Stimulated activated naive CD8-positive, alpha-beta T cell treated with anti-CD3 and anti-CD28 coated beads, Interleukin-15, amount 100 ng/mL, for 72 hours (primary cell): ENCODE measurements at regions not wholly inside any gene's neighbourhood (a gene's known extent, or its start where the extent isn't known, plus 50 kb on each side); places are given as distances from the start of the nearest gene placed in this dataset.

Experiments
- ATAC-seq: fragments of 150-1000 bp; cut with Tn5 transposase; 2 replicates; pipeline ENCODE4 v1.10.0; 2021; ENCODE audit warnings: mild to moderate bottlenecking, moderate library complexity
- DNase-seq, 2 donors: peaks; one replicate each; pipeline ENCODE4 v3.0.0; 2021 to 2022
- H3K27ac Mint-ChIP-seq, 2 donors: one replicate each; pipeline ENCODE4 v1.8.0; 2022; ENCODE audit warnings: mild to moderate bottlenecking in 2 of 2, mixed read lengths in 2 of 2, moderate library complexity in 2 of 2
- H3K27me3 Mint-ChIP-seq: one replicate; pipeline ENCODE4 v1.8.0; 2022; ENCODE audit warnings: mixed read lengths
- H3K4me1 Mint-ChIP-seq: one replicate; pipeline ENCODE4 v1.8.0; 2022; ENCODE audit warnings: mild to moderate bottlenecking, mixed read lengths
- H3K4me3 Mint-ChIP-seq, 2 donors: one replicate each; pipeline ENCODE4 v1.8.0; 2022; ENCODE audit warnings: mild to moderate bottlenecking in 2 of 2, mixed read lengths in 2 of 2, moderate library complexity in 1 of 2
- H3K9me3 Mint-ChIP-seq, 2 donors: one replicate each; pipeline ENCODE4 v1.8.0; 2022; ENCODE audit warnings: mixed read lengths in 2 of 2

- no peak overlapping the region for H3K4me3 Mint-ChIP-seq
- DNase-seq (no peak), ATAC-seq (no peak)
- H3K27me3 Mint-ChIP-seq, result no peaks in the 10 kb centered on the region
- H3K9me3 Mint-ChIP-seq, result peaks cover 5 to 20% of the 10 kb centered on the region in 2 donors
- peak overlapping the region in 1 of 2 donors; percentile 14 for H3K27ac Mint-ChIP-seq
- no peaks in the 10 kb centered on the region for H3K4me1 Mint-ChIP-seq
These were observed 137.0 kb upstream of the CTNNA2 start for GRCh38 chr2:79375817-79376216.

GRCh38 chr2:79373358-79374130, 139.3 kb upstream of the CTNNA2 start:
- Mint-ChIP-seq H3K4me3 (no peak overlapping the region), H3K27me3 (no peaks in the 10 kb centered on the region), H3K27ac (no peak overlapping the region), H3K9me3 (peaks cover 5 to 25% of the 10 kb centered on the region in 2 donors), H3K4me1 (no peaks in the 10 kb centered on the region)
- DNase-seq (no peak), ATAC-seq (no peak)

- H3K27me3 Mint-ChIP-seq, result no peaks in the 10 kb centered on the region
- no peak overlapping the region for H3K27ac Mint-ChIP-seq
- DNase-seq (no peak), ATAC-seq (no peak)
- H3K4me3 Mint-ChIP-seq, result no peak overlapping the region
- H3K4me1 Mint-ChIP-seq, result no peaks in the 10 kb centered on the region
- peaks cover 7 to 31% of the 10 kb centered on the region in 2 donors for H3K9me3 Mint-ChIP-seq
These were observed 141.8 kb upstream of the CTNNA2 start for GRCh38 chr2:79370976-79371538.

- H3K27me3 Mint-ChIP-seq, result no peaks in the 10 kb centered on the region
- no peak overlapping the region for H3K27ac Mint-ChIP-seq
- DNase-seq, result no peak
- H3K9me3 Mint-ChIP-seq, result peaks cover 7 to 26% of the 10 kb centered on the region in 2 donors
- ATAC-seq, result no peak
- H3K4me1 Mint-ChIP-seq, result no peaks in the 10 kb centered on the region
- H3K4me3 Mint-ChIP-seq, result no peak overlapping the region
These were observed 143.7 kb upstream of the CTNNA2 start for GRCh38 chr2:79369127-79369526.

- H3K9me3 Mint-ChIP-seq, result peaks cover 7 to 26% of the 10 kb centered on the region in 2 donors
- H3K27me3 Mint-ChIP-seq, result no peaks in the 10 kb centered on the region
- no peaks in the 10 kb centered on the region for H3K4me1 Mint-ChIP-seq
These were observed 144.7 kb upstream of the CTNNA2 start for GRCh38 chr2:79368116-79368630.

GRCh38 chr2:79359419-79359818, 153.4 kb upstream of the CTNNA2 start:
- DNase-seq, result no peak
- no peak for ATAC-seq
- no peaks in the 10 kb centered on the region for H3K27me3 Mint-ChIP-seq
- H3K27ac Mint-ChIP-seq, result no peak overlapping the region
- no peaks in the 10 kb centered on the region for H3K4me1 Mint-ChIP-seq
- peaks cover 0 to 14% of the 10 kb centered on the region in 2 donors for H3K9me3 Mint-ChIP-seq
- no peak overlapping the region for H3K4me3 Mint-ChIP-seq

More at GRCh38 chr2:79368116-79368630, 144.7 kb upstream of the CTNNA2 start:
- Mint-ChIP-seq H3K27ac (peak overlapping the region in 1 of 2 donors; percentile 4), H3K4me3 (no peak overlapping the region)
- DNase-seq, result no peak
- ATAC-seq, result no peak

GRCh38 chr2:79355569-79355968, 157.3 kb upstream of the CTNNA2 start:
- H3K9me3 Mint-ChIP-seq, result peaks cover 16 to 45% of the 10 kb centered on the region in 2 donors
- DNase-seq, result no peak
- no peak overlapping the region for H3K27ac Mint-ChIP-seq
- no peak for ATAC-seq
- no peaks in the 10 kb centered on the region for H3K4me1 Mint-ChIP-seq
- H3K27me3 Mint-ChIP-seq, result no peaks in the 10 kb centered on the region
- H3K4me3 Mint-ChIP-seq, result no peak overlapping the region

GRCh38 chr2:79327460-79327859, 167.9 kb upstream of the REG3A start:
- Mint-ChIP-seq H3K27ac (no peak overlapping the region), H3K4me1 (no peaks in the 10 kb centered on the region), H3K4me3 (no peak overlapping the region), H3K9me3 (peaks cover 16 to 29% of the 10 kb centered on the region in 2 donors), H3K27me3 (no peaks in the 10 kb centered on the region)
- no peak for ATAC-seq
- no peak for DNase-seq

GRCh38 chr2:79320871-79321270, 161.3 kb upstream of the REG3A start:
- Mint-ChIP-seq H3K4me3 (no peak overlapping the region), H3K9me3 (peaks cover 4 to 21% of the 10 kb centered on the region in 2 donors), H3K27ac (no peak overlapping the region), H3K27me3 (no peaks in the 10 kb centered on the region), H3K4me1 (no peaks in the 10 kb centered on the region)
- ATAC-seq (no peak), DNase-seq (no peak)

- Mint-ChIP-seq H3K9me3 (peaks cover 16 to 32% of the 10 kb centered on the region in 2 donors), H3K27ac (no peak overlapping the region), H3K27me3 (no peaks in the 10 kb centered on the region), H3K4me1 (no peaks in the 10 kb centered on the region), H3K4me3 (no peak overlapping the region)
- ATAC-seq, result no peak
- DNase-seq, result no peak
These were observed 135.4 kb upstream of the REG3A start for GRCh38 chr2:79294994-79295393.

- Mint-ChIP-seq H3K4me1 (no peaks in the 10 kb centered on the region), H3K4me3 (no peak overlapping the region), H3K27ac (no peak overlapping the region), H3K9me3 (peaks cover 18 to 33% of the 10 kb centered on the region in 2 donors), H3K27me3 (no peaks in the 10 kb centered on the region)
- DNase-seq, result no peak
- no peak for ATAC-seq
These were observed 133.4 kb upstream of the REG3A start for GRCh38 chr2:79292958-79293315.

GRCh38 chr2:79292239-79292957, 132.8 kb upstream of the REG3A start:
- Mint-ChIP-seq H3K27ac (no peak overlapping the region), H3K27me3 (no peaks in the 10 kb centered on the region), H3K4me1 (no peaks in the 10 kb centered on the region), H3K9me3 (peaks cover 14 to 33% of the 10 kb centered on the region in 2 donors), H3K4me3 (no peak overlapping the region)
- ATAC-seq (no peak), DNase-seq (no peak)

- peaks cover 17 to 22% of the 10 kb centered on the region in 2 donors for H3K9me3 Mint-ChIP-seq
These were observed 116.3 kb upstream of the REG3A start for GRCh38 chr2:79275863-79276262.

GRCh38 chr2:79275197-79275596, 115.6 kb upstream of the REG3A start:
- Mint-ChIP-seq H3K4me1 (no peaks in the 10 kb centered on the region), H3K27me3 (no peaks in the 10 kb centered on the region), H3K4me3 (no peak overlapping the region), H3K27ac (no peak overlapping the region), H3K9me3 (peaks cover 23 to 28% of the 10 kb centered on the region in 2 donors)
- ATAC-seq (no peak), DNase-seq (no peak)

More at GRCh38 chr2:79275863-79276262, 116.3 kb upstream of the REG3A start:
- Mint-ChIP-seq H3K27ac (no peak overlapping the region), H3K27me3 (no peaks in the 10 kb centered on the region), H3K4me3 (no peak overlapping the region), H3K4me1 (no peaks in the 10 kb centered on the region)
- DNase-seq, result no peak
- ATAC-seq, result no peak

GRCh38 chr2:79272616-79273015, 113.1 kb upstream of the REG3A start:
- H3K27ac Mint-ChIP-seq, result no peak overlapping the region
- no peaks in the 10 kb centered on the region for H3K4me1 Mint-ChIP-seq
- H3K4me3 Mint-ChIP-seq, result no peak overlapping the region
- DNase-seq (no peak), ATAC-seq (no peak)
- no peaks in the 10 kb centered on the region for H3K27me3 Mint-ChIP-seq
- H3K9me3 Mint-ChIP-seq, result peaks cover 16 to 17% of the 10 kb centered on the region in 2 donors

GRCh38 chr2:79271456-79271855, 111.9 kb upstream of the REG3A start:
- no peak for ATAC-seq
- no peaks in the 10 kb centered on the region for H3K27me3 Mint-ChIP-seq

More at GRCh38 chr2:79271456-79271855, 111.9 kb upstream of the REG3A start:
- H3K27ac Mint-ChIP-seq, result no peak overlapping the region
- no peaks in the 10 kb centered on the region for H3K4me1 Mint-ChIP-seq
- DNase-seq, result no peak
- no peak overlapping the region for H3K4me3 Mint-ChIP-seq
- peaks cover 16 to 17% of the 10 kb centered on the region in 2 donors for H3K9me3 Mint-ChIP-seq
